ENCODE measurements at regions not wholly inside any gene's neighbourhood (a gene's known extent, or its start where the extent isn't known, plus 50 kb on each side); places are given as distances from the start of the nearest gene placed in this dataset.

GRCh38 chr1:239929317-239929716 is 162.4 kb upstream of the FMN2 start:
- TF ChIP-seq, protein P1, sequence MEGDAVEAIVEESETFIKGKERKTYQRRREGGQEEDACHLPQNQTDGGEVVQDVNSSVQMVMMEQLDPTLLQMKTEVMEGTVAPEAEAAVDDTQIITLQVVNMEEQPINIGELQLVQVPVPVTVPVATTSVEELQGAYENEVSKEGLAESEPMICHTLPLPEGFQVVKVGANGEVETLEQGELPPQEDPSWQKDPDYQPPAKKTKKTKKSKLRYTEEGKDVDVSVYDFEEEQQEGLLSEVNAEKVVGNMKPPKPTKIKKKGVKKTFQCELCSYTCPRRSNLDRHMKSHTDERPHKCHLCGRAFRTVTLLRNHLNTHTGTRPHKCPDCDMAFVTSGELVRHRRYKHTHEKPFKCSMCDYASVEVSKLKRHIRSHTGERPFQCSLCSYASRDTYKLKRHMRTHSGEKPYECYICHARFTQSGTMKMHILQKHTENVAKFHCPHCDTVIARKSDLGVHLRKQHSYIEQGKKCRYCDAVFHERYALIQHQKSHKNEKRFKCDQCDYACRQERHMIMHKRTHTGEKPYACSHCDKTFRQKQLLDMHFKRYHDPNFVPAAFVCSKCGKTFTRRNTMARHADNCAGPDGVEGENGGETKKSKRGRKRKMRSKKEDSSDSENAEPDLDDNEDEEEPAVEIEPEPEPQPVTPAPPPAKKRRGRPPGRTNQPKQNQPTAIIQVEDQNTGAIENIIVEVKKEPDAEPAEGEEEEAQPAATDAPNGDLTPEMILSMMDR (IDR thresholded peaks at IDR 0.05): no peak
- no peak for TF ChIP-seq EZH2 (IDR thresholded peaks at IDR 0.05)
